Naive thymus-derived CD4-positive, alpha-beta T cell (primary cell): ENCODE measurements at regions not wholly inside any gene's neighbourhood (a gene's known extent, or its start where the extent isn't known, plus 50 kb on each side); places are given as distances from the start of the nearest gene placed in this dataset.

Source experiments
- ATAC-seq: fragments of 150-1000 bp; cut with Tn5 transposase; 2 replicates; pipeline ENCODE4 v1.10.0; 2021; ENCODE audit warnings: mild to moderate bottlenecking, moderate library complexity
- CTCF ChIA-PET: fragments of 350-600 bp; sonication (Branson Sonifier 250); formaldehyde crosslinking; loops from one replicate; lab custom pipeline; 2021; ENCODE audit warnings: antibody characterized with exemption; lab: Charles Lee
- POLR2A ChIA-PET: fragments of 350-600 bp; sonication (Branson Sonifier 250); formaldehyde crosslinking; loops from one replicate; lab custom pipeline; 2021; ENCODE audit warnings: antibody characterized with exemption, inconsistent platforms; lab: Charles Lee
- DNase-seq, 9 donors: peaks; one replicate each; pipeline versions ENCODE4 v3.0.0 to v3.0.0-alpha.2; 2020 to 2022; ENCODE audit warnings: mixed read lengths in 1 of 9
- H3K27ac ChIP-seq: one replicate; pipeline ENCODE4 v1.7.0; 2013; ENCODE audit warnings: mild to moderate bottlenecking, low read depth, low read length, moderate library complexity
- H3K27me3 ChIP-seq, 2 donors: one replicate each; pipeline ENCODE4 v1.7.0; 2013; ENCODE audit warnings: low read length in 2 of 2, mild to moderate bottlenecking in 2 of 2, moderate library complexity in 2 of 2; ENCODE audit not compliant: control insufficient read depth in 2 of 2, insufficient read depth in 2 of 2
- H3K36me3 ChIP-seq, 3 experiments: 1 replicate in 2 of 3; 2 replicates in 1 of 3; pipeline ENCODE4 v1.7.0; 2013; ENCODE audit warnings: low read length in 3 of 3, mild to moderate bottlenecking in 3 of 3, moderate library complexity in 1 of 3; ENCODE audit not compliant: insufficient read depth in 3 of 3, control insufficient read depth in 2 of 3
- H3K4me1 ChIP-seq, 2 donors: one replicate each; pipeline ENCODE4 v1.7.0; 2013; ENCODE audit warnings: low read length in 2 of 2, mild to moderate bottlenecking in 2 of 2, moderate library complexity in 1 of 2; ENCODE audit not compliant: control insufficient read depth in 2 of 2, insufficient read depth in 2 of 2
- H3K4me3 ChIP-seq: 2 replicates; pipeline ENCODE4 v1.7.0; 2013; ENCODE audit warnings: mild to moderate bottlenecking, low read length
- H3K9me3 ChIP-seq, 3 experiments: 1 replicate in 2 of 3; 2 replicates in 1 of 3; pipeline ENCODE4 v1.7.0; 2013; ENCODE audit warnings: low read length in 3 of 3; ENCODE audit not compliant: control insufficient read depth in 2 of 3
- H3K27ac Mint-ChIP-seq, 9 donors: one replicate each; pipeline ENCODE4 v1.8.0; 2020 to 2022; ENCODE audit warnings: mixed read lengths in 9 of 9, mild to moderate bottlenecking in 8 of 9, moderate library complexity in 5 of 9, inconsistent platforms in 2 of 9
- H3K27me3 Mint-ChIP-seq, 5 donors: one replicate each; pipeline ENCODE4 v1.8.0; 2021 to 2022; ENCODE audit warnings: mixed read lengths in 5 of 5, mild to moderate bottlenecking in 1 of 5
- H3K36me3 Mint-ChIP-seq, 5 donors: one replicate each; pipeline ENCODE4 v1.8.0; 2020 to 2022; ENCODE audit warnings: mixed read lengths in 5 of 5, mild to moderate bottlenecking in 3 of 5, inconsistent platforms in 1 of 5
- H3K4me1 Mint-ChIP-seq, 7 donors: one replicate each; pipeline ENCODE4 v1.8.0; 2020 to 2022; ENCODE audit warnings: mixed read lengths in 7 of 7, mild to moderate bottlenecking in 3 of 7, inconsistent platforms in 1 of 7
- H3K4me3 Mint-ChIP-seq, 10 donors: one replicate each; pipeline ENCODE4 v1.8.0; 2020 to 2022; ENCODE audit warnings: mild to moderate bottlenecking in 10 of 10, mixed read lengths in 10 of 10, moderate library complexity in 6 of 10, inconsistent platforms in 2 of 10
- H3K9me3 Mint-ChIP-seq, 11 donors: one replicate each; pipeline ENCODE4 v1.8.0; 2020 to 2022; ENCODE audit warnings: mixed read lengths in 11 of 11, mild to moderate bottlenecking in 4 of 11, inconsistent platforms in 1 of 11, moderate library complexity in 1 of 11
- intact Hi-C, 2 donors: fragments of 100-400 bp; cut with micrococcal nuclease; formaldehyde crosslinking; loops; one replicate each; pipeline ENCODE4 v1.15.1; 2023

DNA sequence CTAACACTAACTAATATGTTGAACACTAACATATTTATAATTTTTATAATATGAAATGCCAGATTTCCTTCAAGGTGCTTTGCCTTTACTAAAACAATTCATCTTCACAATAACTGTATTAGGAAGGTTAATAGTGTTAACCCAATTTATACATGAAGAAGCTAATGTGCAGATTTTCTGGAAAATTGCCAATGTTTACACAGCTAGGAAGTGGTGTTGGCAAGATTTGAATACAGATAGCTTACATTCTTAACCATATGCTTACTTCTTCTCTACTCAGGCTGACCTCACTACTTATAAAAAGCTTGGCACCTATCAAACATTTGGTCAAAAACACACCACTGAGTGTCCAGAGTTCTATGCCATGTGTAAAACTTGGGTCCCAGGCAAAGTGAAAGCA, 445.4 kb upstream of the ITGA1 start:
- H3K4me1 ChIP-seq, result no peaks in the 10 kb centered on the region
- H3K27me3 ChIP-seq, result no peaks in the 10 kb centered on the region
- H3K36me3 Mint-ChIP-seq, result no peaks in the 10 kb centered on the region
- H3K36me3 ChIP-seq, result no peaks in the 10 kb centered on the region
- H3K27ac Mint-ChIP-seq, result no peak overlapping the region
- H3K4me1 Mint-ChIP-seq, result no peaks in the 10 kb centered on the region
- no peak overlapping the region for H3K4me3 ChIP-seq
- peaks cover 0 to 10% (median 0%) of the 10 kb centered on the region in 11 donors for H3K9me3 Mint-ChIP-seq
- no peak for DNase-seq
- no peaks in the 10 kb centered on the region for H3K9me3 ChIP-seq
- CTCF ChIA-PET, result no interaction called here
- H3K27me3 Mint-ChIP-seq, result peaks cover 0 to 4% (median 0%) of the 10 kb centered on the region in 5 donors
- H3K4me3 Mint-ChIP-seq, result no peak overlapping the region
- no peak for ATAC-seq
- intact Hi-C loops, result no loop called here
- no peak overlapping the region for H3K27ac ChIP-seq
- POLR2A ChIA-PET, result no interaction called here

DNA sequence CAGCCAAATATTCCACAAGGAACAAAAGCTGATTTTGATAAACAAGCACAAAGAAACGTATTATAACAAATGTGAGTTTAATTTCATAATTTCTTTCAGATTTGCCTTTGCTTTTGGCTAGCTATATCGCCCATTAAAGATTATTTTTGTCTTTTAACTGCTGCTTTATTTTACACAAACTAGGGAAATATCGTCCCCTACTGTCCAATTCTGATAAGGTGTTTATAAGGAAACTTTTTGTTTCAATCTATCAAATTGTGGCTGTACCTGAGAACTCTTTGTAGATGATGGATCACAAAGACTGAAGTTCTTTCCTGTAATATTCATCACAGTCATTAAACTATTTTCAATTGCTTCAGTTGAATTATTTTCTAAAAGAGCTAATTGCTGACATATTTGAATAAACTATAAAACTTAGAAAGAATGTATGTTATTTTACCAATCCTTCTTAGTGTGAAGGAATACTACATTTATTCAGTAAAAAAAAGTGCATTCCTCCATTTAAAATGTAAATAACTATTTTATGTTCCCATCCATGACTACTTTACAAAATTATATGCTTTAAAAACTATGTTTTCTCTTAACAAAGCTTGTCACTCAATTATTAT, 431.3 kb upstream of the ITGA1 start:
- Mint-ChIP-seq H3K27me3 (peaks cover 0 to 4% (median 0%) of the 10 kb centered on the region in 5 donors), H3K4me1 (no peaks in the 10 kb centered on the region), H3K27ac (no peak overlapping the region), H3K9me3 (no peaks in the 10 kb centered on the region), H3K4me3 (no peak overlapping the region), H3K36me3 (no peaks in the 10 kb centered on the region)
- Histone ChIP-seq H3K9me3 (no peaks in the 10 kb centered on the region), H3K4me3 (no peak overlapping the region), H3K4me1 (no peaks in the 10 kb centered on the region), H3K36me3 (no peaks in the 10 kb centered on the region), H3K27ac (no peak overlapping the region), H3K27me3 (no peaks in the 10 kb centered on the region)
- ChIA-PET CTCF (no interaction called here), POLR2A (no interaction called here)
- DNase-seq (no peak), ATAC-seq (no peak)
- intact Hi-C loops, result loop anchor here in 1 of 2 donors (10.0 kb wide), 1 partner anchor 1392 kb away; no protein-coding TSS in a partner anchor

DNA sequence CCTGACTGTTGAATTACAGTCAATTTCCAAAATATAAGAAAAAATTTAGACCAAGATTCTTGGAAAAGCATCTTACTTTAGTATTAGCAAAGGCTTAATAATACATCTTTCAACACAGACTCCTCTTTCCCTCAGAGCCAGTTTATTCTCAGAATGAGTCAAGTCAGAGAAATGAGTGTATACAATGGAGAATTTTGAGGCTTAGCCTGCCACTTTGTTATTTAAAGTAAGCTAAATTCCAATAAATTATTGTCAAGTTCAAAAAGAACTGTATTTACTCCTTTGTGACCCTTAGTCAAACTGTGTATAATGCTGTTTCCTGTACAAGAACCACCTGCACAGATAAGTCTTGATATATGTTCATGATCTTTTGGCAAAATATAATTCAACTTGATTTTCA, 428.5 kb upstream of the ITGA1 start:
- Mint-ChIP-seq H3K4me3 (no peak overlapping the region), H3K27ac (no peak overlapping the region), H3K9me3 (peaks cover 0 to 5% (median 0%) of the 10 kb centered on the region in 11 donors), H3K27me3 (peaks cover 0 to 4% (median 0%) of the 10 kb centered on the region in 5 donors), H3K36me3 (no peaks in the 10 kb centered on the region), H3K4me1 (no peaks in the 10 kb centered on the region)
- no peak for ATAC-seq
- POLR2A ChIA-PET, result no interaction called here
- CTCF ChIA-PET, result no interaction called here
- no peaks in the 10 kb centered on the region for H3K9me3 ChIP-seq
- no peak for DNase-seq
- no peak overlapping the region for H3K27ac ChIP-seq
- H3K36me3 ChIP-seq, result no peaks in the 10 kb centered on the region
- no peak overlapping the region for H3K4me3 ChIP-seq
- H3K4me1 ChIP-seq, result no peaks in the 10 kb centered on the region
- no peaks in the 10 kb centered on the region for H3K27me3 ChIP-seq
- intact Hi-C loops, result loop anchor here in 1 of 2 donors (10.0 kb wide), 1 partner anchor 1394 kb away; no protein-coding TSS in a partner anchor

DNA sequence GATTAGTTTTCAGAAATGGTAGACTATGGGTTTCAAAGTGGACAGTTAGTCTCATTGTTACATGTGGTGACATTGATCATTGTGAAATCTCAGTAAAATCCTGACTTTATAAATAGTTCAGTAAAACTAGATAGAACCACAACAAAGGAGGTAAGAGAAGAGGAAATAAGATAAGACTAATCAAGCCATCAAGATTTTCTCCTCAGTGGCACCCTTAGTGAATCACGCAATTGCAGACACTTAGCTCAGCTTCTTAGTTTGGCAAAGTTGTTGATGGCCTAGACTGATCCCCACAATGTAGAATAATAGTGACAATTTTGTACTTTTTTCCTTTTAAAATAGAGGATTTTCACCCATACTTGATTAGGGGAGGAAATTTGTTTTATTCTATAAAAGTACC, 426.7 kb upstream of the ITGA1 start:
- Mint-ChIP-seq H3K4me1 (no peaks in the 10 kb centered on the region), H3K27me3 (peaks cover 0 to 9% (median 0%) of the 10 kb centered on the region in 5 donors), H3K27ac (no peak overlapping the region), H3K4me3 (no peak overlapping the region), H3K9me3 (peaks cover 0 to 5% (median 0%) of the 10 kb centered on the region in 11 donors), H3K36me3 (no peaks in the 10 kb centered on the region)
- intact Hi-C loops, result no loop called here
- Histone ChIP-seq H3K36me3 (no peaks in the 10 kb centered on the region), H3K4me3 (no peak overlapping the region), H3K9me3 (no peaks in the 10 kb centered on the region), H3K27ac (no peak overlapping the region), H3K27me3 (no peaks in the 10 kb centered on the region), H3K4me1 (no peaks in the 10 kb centered on the region)
- CTCF ChIA-PET, result no interaction called here
- POLR2A ChIA-PET, result no interaction called here
- ATAC-seq (no peak), DNase-seq (no peak)

DNA sequence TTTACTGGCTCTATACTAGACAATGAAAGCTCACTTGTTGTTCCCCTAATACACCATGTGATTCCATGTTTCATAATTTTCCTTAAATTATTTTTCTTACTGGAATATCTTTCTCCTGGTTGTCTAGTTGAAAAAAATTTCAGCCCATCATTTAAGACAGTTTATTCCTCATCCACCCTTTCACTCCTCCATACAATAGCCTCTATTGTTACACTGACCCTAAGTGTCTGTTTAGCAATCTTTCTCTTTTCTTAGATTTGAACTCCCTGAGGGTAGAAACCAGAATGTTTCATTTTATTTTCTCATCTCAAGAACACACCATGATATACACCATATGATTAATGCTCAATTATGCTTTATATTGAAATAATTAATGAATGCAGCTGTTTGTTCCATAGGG, 413.4 kb upstream of the ITGA1 start:
- Histone ChIP-seq H3K27me3 (no peaks in the 10 kb centered on the region), H3K27ac (no peak overlapping the region), H3K9me3 (no peaks in the 10 kb centered on the region), H3K36me3 (no peaks in the 10 kb centered on the region), H3K4me3 (no peak overlapping the region), H3K4me1 (no peaks in the 10 kb centered on the region)
- Mint-ChIP-seq H3K27ac (peak overlapping the region in 1 of 9 donors; percentile 13), H3K4me1 (no peaks in the 10 kb centered on the region), H3K36me3 (no peaks in the 10 kb centered on the region), H3K27me3 (peaks cover 0 to 5% (median 0%) of the 10 kb centered on the region in 5 donors), H3K4me3 (no peak overlapping the region), H3K9me3 (no peaks in the 10 kb centered on the region)
- DNase-seq (no peak), ATAC-seq (no peak)
- ChIA-PET POLR2A (no interaction called here), CTCF (interaction anchor here (0.7 kb wide), 1 partner anchor 1059 kb away, joined by 3 read pairs; no protein-coding TSS in a partner anchor)
- intact Hi-C loops, result no loop called here

DNA sequence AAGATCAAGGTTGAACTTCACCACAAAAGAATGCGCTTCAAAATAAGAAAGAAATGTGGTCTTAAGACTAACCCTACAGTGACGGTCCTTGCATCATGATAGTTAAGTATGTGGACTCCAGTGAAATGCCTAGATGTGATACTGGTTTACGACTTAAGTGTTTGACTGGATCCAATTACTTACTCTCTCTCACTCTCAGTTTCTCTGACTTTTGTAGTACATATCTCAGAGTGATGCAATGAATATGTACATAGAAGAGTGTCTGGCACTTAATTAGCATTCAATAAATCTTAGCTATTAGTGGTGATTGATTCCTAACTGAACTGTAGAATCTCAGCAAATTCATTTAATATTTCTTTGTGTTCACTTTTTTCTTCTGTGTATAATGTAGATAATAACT, 411.7 kb upstream of the ITGA1 start:
- H3K9me3 Mint-ChIP-seq, result peaks cover 0 to 8% (median under 1%) of the 10 kb centered on the region in 11 donors
- peaks cover 0 to 5% (median 0%) of the 10 kb centered on the region in 5 donors for H3K27me3 Mint-ChIP-seq
- H3K4me3 Mint-ChIP-seq, result no peak overlapping the region
- ATAC-seq (no peak), DNase-seq (no peak)
- intact Hi-C loops, result no loop called here
- H3K36me3 Mint-ChIP-seq, result no peaks in the 10 kb centered on the region
- CTCF ChIA-PET, result no interaction called here
- no peaks in the 10 kb centered on the region for H3K36me3 ChIP-seq
- H3K9me3 ChIP-seq, result no peaks in the 10 kb centered on the region
- H3K27me3 ChIP-seq, result no peaks in the 10 kb centered on the region
- H3K4me1 Mint-ChIP-seq, result no peaks in the 10 kb centered on the region
- POLR2A ChIA-PET, result no interaction called here
- no peaks in the 10 kb centered on the region for H3K4me1 ChIP-seq
- no peak overlapping the region for H3K4me3 ChIP-seq
- H3K27ac ChIP-seq, result no peak overlapping the region
- H3K27ac Mint-ChIP-seq, result no peak overlapping the region

DNA sequence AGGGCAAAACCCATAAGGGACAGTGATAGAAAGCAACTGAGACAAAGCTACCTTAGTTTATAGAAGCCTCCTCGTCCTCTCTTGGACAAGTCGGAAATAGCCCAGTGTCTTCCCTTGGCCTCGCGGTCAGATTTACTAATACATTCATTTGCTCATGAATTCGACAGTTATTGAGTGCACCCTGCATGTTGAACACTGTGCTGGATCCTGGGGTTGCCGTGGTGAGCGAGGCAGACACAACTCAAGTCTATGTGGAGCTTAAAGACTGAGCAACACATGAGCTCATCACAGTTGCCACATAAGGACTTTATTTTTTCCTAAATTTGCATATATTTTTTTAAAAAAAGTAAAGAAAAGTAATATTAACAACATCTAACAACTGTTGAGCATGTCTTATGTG, 411.1 kb upstream of the ITGA1 start:
- peaks cover 0 to 9% (median 2%) of the 10 kb centered on the region in 11 donors for H3K9me3 Mint-ChIP-seq
- ATAC-seq (no peak), DNase-seq (no peak)
- H3K27me3 ChIP-seq, result no peaks in the 10 kb centered on the region
- H3K4me1 ChIP-seq, result no peaks in the 10 kb centered on the region
- no peak overlapping the region for H3K27ac Mint-ChIP-seq
- POLR2A ChIA-PET, result no interaction called here
- intact Hi-C loops, result no loop called here
- no peaks in the 10 kb centered on the region for H3K4me1 Mint-ChIP-seq
- CTCF ChIA-PET, result no interaction called here
- H3K9me3 ChIP-seq, result no peaks in the 10 kb centered on the region
- H3K27me3 Mint-ChIP-seq, result peaks cover 0 to 4% (median 0%) of the 10 kb centered on the region in 5 donors
- no peaks in the 10 kb centered on the region for H3K36me3 Mint-ChIP-seq
- H3K4me3 Mint-ChIP-seq, result no peak overlapping the region
- no peak overlapping the region for H3K27ac ChIP-seq
- no peak overlapping the region for H3K4me3 ChIP-seq
- no peaks in the 10 kb centered on the region for H3K36me3 ChIP-seq
